ENCODE measurements at regions not wholly inside any gene's neighbourhood (a gene's known extent, or its start where the extent isn't known, plus 50 kb on each side); places are given as distances from the start of the nearest gene placed in this dataset.

DNA sequence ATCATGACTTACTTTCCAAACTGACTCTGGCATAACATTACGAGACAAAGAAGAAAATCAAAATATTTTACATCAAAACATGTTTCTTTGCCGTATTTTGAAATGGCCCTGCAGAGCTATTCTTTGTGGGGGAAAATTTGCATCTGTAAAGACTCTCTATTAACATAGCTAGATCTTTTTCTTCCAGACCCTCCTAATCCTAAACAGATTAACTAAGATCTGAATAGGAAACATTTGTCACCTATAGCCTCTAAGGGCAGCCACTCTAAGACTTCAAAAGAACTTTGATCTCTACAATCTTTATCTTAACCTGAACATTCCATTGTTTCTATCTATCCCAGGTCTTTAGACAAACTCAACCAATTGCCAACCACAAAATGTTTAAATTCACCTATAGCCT, 176.6 kb upstream of the CENPE start:
- Histone ChIP-seq H2AFZ (no peak overlapping the region), H3F3A (replicated peaks; ENCODE audit: low read depth) (no peaks in the 10 kb centered on the region), H3K4me2 (0 out of 2 replicates have a peak overlapping the region, but pooled peaks have one; percentile 20), H3K4me1 (ENCODE audit: insufficient read depth) (peaks cover 15% of the 10 kb centered on the region), H3K4me3 (no peak overlapping the region), H3K79me2 (replicated peaks; ENCODE audit: insufficient read depth) (no peaks in the 10 kb centered on the region), H3K27me3 (ENCODE audit: insufficient read depth) (no peaks in the 10 kb centered on the region), H3K36me3 (ENCODE audit: insufficient read depth) (no peaks in the 10 kb centered on the region), H3K27ac (ENCODE audit: low read depth) (no peak overlapping the region), H4K20me1 (replicated peaks; ENCODE audit: insufficient read depth) (no peaks in the 10 kb centered on the region), H3K9me2 (ENCODE audit: insufficient read depth) (peaks cover 16% of the 10 kb centered on the region)
- Mint-ChIP-seq H3K27me3 (ENCODE audit: insufficient read depth, low read depth, poor library complexity) (peaks cover 4% of the 10 kb centered on the region), H3K4me3 (no peak overlapping the region), H3K36me3 (ENCODE audit: low read depth) (peaks cover 11% of the 10 kb centered on the region; the same call in 2 of the 3 replicates), H3K4me1 (peaks cover 15% of the 10 kb centered on the region; the same call in 2 of the 3 replicates), H3K9me3 (no peaks in the 10 kb centered on the region), H3K27ac (no peak overlapping the region)
- DNase-seq (ENCODE audit: low spot score), result peak; percentile 27
- peak; percentile 38; the same call in 2 of the 3 replicates for ATAC-seq
- TF ChIP-seq, protein P1, sequence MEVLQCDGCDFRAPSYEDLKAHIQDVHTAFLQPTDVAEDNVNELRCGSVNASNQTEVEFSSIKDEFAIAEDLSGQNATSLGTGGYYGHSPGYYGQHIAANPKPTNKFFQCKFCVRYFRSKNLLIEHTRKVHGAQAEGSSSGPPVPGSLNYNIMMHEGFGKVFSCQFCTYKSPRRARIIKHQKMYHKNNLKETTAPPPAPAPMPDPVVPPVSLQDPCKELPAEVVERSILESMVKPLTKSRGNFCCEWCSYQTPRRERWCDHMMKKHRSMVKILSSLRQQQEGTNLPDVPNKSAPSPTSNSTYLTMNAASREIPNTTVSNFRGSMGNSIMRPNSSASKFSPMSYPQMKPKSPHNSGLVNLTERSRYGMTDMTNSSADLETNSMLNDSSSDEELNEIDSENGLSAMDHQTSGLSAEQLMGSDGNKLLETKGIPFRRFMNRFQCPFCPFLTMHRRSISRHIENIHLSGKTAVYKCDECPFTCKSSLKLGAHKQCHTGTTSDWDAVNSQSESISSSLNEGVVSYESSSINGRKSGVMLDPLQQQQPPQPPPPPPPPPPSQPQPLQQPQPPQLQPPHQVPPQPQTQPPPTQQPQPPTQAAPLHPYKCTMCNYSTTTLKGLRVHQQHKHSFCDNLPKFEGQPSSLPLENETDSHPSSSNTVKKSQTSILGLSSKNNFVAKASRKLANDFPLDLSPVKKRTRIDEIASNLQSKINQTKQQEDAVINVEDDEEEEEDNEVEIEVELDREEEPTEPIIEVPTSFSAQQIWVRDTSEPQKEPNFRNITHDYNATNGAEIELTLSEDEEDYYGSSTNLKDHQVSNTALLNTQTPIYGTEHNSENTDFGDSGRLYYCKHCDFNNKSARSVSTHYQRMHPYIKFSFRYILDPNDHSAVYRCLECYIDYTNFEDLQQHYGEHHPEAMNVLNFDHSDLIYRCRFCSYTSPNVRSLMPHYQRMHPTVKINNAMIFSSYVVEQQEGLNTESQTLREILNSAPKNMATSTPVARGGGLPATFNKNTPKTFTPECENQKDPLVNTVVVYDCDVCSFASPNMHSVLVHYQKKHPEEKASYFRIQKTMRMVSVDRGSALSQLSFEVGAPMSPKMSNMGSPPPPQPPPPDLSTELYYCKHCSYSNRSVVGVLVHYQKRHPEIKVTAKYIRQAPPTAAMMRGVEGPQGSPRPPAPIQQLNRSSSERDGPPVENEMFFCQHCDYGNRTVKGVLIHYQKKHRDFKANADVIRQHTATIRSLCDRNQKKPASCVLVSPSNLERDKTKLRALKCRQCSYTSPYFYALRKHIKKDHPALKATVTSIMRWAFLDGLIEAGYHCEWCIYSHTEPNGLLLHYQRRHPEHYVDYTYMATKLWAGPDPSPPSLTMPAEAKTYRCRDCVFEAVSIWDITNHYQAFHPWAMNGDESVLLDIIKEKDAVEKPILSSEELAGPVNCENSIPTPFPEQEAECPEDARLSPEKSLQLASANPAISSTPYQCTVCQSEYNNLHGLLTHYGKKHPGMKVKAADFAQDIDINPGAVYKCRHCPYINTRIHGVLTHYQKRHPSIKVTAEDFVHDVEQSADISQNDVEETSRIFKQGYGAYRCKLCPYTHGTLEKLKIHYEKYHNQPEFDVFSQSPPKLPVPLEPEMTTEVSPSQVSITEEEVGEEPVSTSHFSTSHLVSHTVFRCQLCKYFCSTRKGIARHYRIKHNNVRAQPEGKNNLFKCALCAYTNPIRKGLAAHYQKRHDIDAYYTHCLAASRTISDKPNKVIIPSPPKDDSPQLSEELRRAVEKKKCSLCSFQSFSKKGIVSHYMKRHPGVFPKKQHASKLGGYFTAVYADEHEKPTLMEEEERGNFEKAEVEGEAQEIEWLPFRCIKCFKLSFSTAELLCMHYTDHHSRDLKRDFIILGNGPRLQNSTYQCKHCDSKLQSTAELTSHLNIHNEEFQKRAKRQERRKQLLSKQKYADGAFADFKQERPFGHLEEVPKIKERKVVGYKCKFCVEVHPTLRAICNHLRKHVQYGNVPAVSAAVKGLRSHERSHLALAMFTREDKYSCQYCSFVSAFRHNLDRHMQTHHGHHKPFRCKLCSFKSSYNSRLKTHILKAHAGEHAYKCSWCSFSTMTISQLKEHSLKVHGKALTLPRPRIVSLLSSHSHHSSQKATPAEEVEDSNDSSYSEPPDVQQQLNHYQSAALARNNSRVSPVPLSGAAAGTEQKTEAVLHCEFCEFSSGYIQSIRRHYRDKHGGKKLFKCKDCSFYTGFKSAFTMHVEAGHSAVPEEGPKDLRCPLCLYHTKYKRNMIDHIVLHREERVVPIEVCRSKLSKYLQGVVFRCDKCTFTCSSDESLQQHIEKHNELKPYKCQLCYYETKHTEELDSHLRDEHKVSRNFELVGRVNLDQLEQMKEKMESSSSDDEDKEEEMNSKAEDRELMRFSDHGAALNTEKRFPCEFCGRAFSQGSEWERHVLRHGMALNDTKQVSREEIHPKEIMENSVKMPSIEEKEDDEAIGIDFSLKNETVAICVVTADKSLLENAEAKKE (CRISPR knock-in tag; IDR thresholded peaks at IDR 0.05), result peak; percentile 41; the same call in 1 of the 2 replicates
- TF ChIP-seq NANOG (IDR thresholded peaks at IDR 0.05; ENCODE audit: borderline replicate concordance) (peak; percentile 54; the same call in 1 of the 2 replicates), POLR2AphosphoS5 (IDR thresholded peaks at IDR 0.05; ENCODE audit: low read depth) (no peak), EZH2phosphoT487 (IDR thresholded peaks at IDR 0.05; ENCODE audit: unreplicated experiment) (no peak)

DNA sequence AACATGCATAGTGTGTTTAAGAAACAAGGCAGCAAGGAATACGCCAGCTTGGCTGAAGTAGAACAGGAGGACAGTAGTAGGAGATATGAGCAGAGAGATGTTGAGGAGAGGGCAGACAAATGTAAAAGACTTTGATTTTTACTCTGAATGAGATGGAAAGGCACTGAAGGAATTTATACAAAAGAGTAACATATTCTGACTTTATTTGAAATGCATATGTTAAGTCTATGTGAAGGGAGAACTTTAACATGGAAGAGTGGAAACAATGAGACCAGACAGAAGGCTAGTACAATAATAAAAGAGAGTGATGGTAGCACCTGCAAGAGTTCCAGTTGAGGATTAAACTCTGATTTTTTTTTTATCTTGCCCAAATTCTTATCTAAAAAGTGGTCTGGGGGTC, 176.2 kb upstream of the CENPE start:
- H3K79me2 ChIP-seq (replicated peaks; ENCODE audit: insufficient read depth), result no peaks in the 10 kb centered on the region
- H3K9me3 Mint-ChIP-seq, result no peaks in the 10 kb centered on the region
- peaks cover 11% of the 10 kb centered on the region for H3K9me2 ChIP-seq (ENCODE audit: insufficient read depth)
- H3K4me1 ChIP-seq (ENCODE audit: insufficient read depth), result peaks cover 15% of the 10 kb centered on the region
- no peak overlapping the region for H3K4me3 ChIP-seq
- peaks cover 11% of the 10 kb centered on the region; the same call in 2 of the 3 replicates for H3K36me3 Mint-ChIP-seq (ENCODE audit: low read depth)
- H4K20me1 ChIP-seq (replicated peaks; ENCODE audit: insufficient read depth), result no peaks in the 10 kb centered on the region
- no peaks in the 10 kb centered on the region for H3K36me3 ChIP-seq (ENCODE audit: insufficient read depth)
- H3K27me3 Mint-ChIP-seq (ENCODE audit: insufficient read depth, low read depth, poor library complexity), result peaks cover 4% of the 10 kb centered on the region
- ATAC-seq (peak; percentile 37; the same call in 2 of the 3 replicates), DNase-seq (ENCODE audit: low spot score) (no peak)
- no peak overlapping the region for H2AFZ ChIP-seq
- H3K4me1 Mint-ChIP-seq, result peaks cover 15% of the 10 kb centered on the region; the same call in 2 of the 3 replicates
- H3K4me3 Mint-ChIP-seq, result no peak overlapping the region
- H3K27me3 ChIP-seq (ENCODE audit: insufficient read depth), result no peaks in the 10 kb centered on the region
- H3K27ac ChIP-seq (ENCODE audit: low read depth), result no peak overlapping the region
- H3K4me2 ChIP-seq, result no peak overlapping the region
- no peak overlapping the region for H3K27ac Mint-ChIP-seq
- H3F3A ChIP-seq (replicated peaks; ENCODE audit: low read depth), result no peaks in the 10 kb centered on the region
- TF ChIP-seq EZH2 (IDR thresholded peaks at IDR 0.05; ENCODE audit: low read depth, unreplicated experiment), result no peak
- no peak for TF ChIP-seq ZNF331 (CRISPR knock-in tag; IDR thresholded peaks at IDR 0.05; ENCODE audit: low read depth)
- TF ChIP-seq, protein P1 (CRISPR knock-in tag; IDR thresholded peaks at IDR 0.05), result no peak
- no peak for TF ChIP-seq NANOG (IDR thresholded peaks at IDR 0.05; ENCODE audit: borderline replicate concordance)
